Gastrocnemius medialis (tissue), 4 donors: ENCODE measurements at regions not wholly inside any gene's neighbourhood (a gene's known extent, or its start where the extent isn't known, plus 50 kb on each side); places are given as distances from the start of the nearest gene placed in this dataset.

ENCODE experiments used
- ATAC-seq, 2 donors: fragments of 150-250 bp; one replicate each; pipeline ENCODE4 v1.9.1; 2016
- DNase-seq, 2 donors: peaks; one replicate each; pipeline ENCODE4 v3.0.0-alpha.2; 2019
- H3K27ac ChIP-seq, 4 donors: fragments of 200-600 bp; sonication (generic); 1 replicate in 1 of 4; 2 replicates in 3 of 4; pipeline ENCODE4 v1.5.1; 2016 to 2018; ENCODE audit warnings: mild to moderate bottlenecking in 2 of 4, moderate library complexity in 1 of 4
- H3K27me3 ChIP-seq, 3 donors: fragments of 200-600 bp; sonication (generic) in 2 of 3; 1 replicate in 1 of 3; 2 replicates in 2 of 3; pipeline versions ENCODE4 v1.5.1 to v1.6.0; 2016 to 2019; ENCODE audit warnings: mild to moderate bottlenecking in 1 of 3, moderate library complexity in 1 of 3
- H3K36me3 ChIP-seq, 2 donors: fragments of 200-600 bp; sonication (generic) in 1 of 2; one replicate each; pipeline ENCODE4 v1.5.1; 2017 to 2018
- H3K4me1 ChIP-seq, 2 donors: fragments of 200-600 bp; sonication (generic) in 1 of 2; one replicate each; pipeline ENCODE4 v1.5.1; 2016 to 2017; ENCODE audit warnings: mild to moderate bottlenecking in 2 of 2
- H3K4me3 ChIP-seq, 4 donors: fragments of 200-600 bp; sonication (generic) in 3 of 4; 1 replicate in 1 of 4; 2 replicates in 3 of 4; pipeline ENCODE4 v1.5.1; 2016 to 2019; ENCODE audit warnings: mild to moderate bottlenecking in 2 of 4
- H3K9me3 ChIP-seq, 3 donors: fragments of 200-600 bp; sonication (generic) in 2 of 3; 1 replicate in 1 of 3; 2 replicates in 2 of 3; pipeline ENCODE4 v1.5.1; 2016 to 2019
- POLR2A ChIP-seq, 2 donors: fragments of 450-650 bp; IDR thresholded peaks; one replicate each; pipeline ENCODE4 v1.6.1; 2017; ENCODE audit warnings: antibody characterized with exemption in 2 of 2, mild to moderate bottlenecking in 2 of 2, moderate library complexity in 2 of 2
- in situ Hi-C, 4 donors: fragments of 200-750 bp; cut with MboI; loops; one replicate each; pipeline versions ENCODE4 v1.15.0 to v1.8.0; 2017; ENCODE audit warnings: low sequenced_read_pairs in 4 of 4
- intact Hi-C: fragments of 100-400 bp; cut with DNase I; formaldehyde crosslinking; loops from one replicate; pipeline ENCODE4 v1.15.1; 2023; ENCODE audit warnings: low total_unique reads
- TF ChIP-seq, protein P1 (sequence below), 5 experiments: fragments of 450-650 bp in 3 of 5; fragments of 200-600 bp in 2 of 5; sonication (generic) in 2 of 5; IDR thresholded peaks in 4 of 5; conservative IDR thresholded peaks in 1 of 5; 1 replicate in 4 of 5; 2 replicates in 1 of 5; pipeline ENCODE4 v1.5.1; 2016 to 2019; ENCODE audit warnings: antibody characterized with exemption in 5 of 5, mild to moderate bottlenecking in 3 of 5, moderate library complexity in 3 of 5

DNA sequence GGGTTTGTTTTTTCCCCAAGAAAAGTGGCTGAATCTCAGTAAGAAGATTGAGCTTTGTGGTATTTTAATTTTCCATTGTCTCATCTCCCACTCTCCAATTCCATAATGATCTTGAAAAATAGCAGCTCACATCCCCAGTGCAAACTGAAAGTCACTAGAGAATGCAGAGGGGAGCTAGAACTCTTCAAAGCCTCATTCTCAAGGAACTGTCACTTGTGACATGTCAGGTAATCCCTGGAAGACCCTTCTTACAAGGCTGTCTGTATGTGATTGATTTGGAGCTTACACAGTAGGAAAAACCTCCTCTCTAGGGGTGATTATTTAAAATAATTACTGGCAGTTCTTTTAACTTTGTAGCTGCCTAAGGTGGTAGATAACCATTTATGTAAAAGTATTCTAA lies 420.4 kb downstream of the CDH26 start:
- Histone ChIP-seq H3K27me3 (no peaks in the 10 kb centered on the region), H3K27ac (no peak overlapping the region), H3K4me3 (no peak overlapping the region), H3K4me1 (no peaks in the 10 kb centered on the region), H3K9me3 (peaks cover 0 to 8% (median 0%) of the 10 kb centered on the region in 3 donors), H3K36me3 (no peaks in the 10 kb centered on the region)
- intact Hi-C loops = no loop called here
- TF ChIP-seq, protein P1, sequence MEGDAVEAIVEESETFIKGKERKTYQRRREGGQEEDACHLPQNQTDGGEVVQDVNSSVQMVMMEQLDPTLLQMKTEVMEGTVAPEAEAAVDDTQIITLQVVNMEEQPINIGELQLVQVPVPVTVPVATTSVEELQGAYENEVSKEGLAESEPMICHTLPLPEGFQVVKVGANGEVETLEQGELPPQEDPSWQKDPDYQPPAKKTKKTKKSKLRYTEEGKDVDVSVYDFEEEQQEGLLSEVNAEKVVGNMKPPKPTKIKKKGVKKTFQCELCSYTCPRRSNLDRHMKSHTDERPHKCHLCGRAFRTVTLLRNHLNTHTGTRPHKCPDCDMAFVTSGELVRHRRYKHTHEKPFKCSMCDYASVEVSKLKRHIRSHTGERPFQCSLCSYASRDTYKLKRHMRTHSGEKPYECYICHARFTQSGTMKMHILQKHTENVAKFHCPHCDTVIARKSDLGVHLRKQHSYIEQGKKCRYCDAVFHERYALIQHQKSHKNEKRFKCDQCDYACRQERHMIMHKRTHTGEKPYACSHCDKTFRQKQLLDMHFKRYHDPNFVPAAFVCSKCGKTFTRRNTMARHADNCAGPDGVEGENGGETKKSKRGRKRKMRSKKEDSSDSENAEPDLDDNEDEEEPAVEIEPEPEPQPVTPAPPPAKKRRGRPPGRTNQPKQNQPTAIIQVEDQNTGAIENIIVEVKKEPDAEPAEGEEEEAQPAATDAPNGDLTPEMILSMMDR (IDR thresholded peaks at IDR 0.05 in 4 of 5, conservative IDR thresholded peaks at IDR 0.05 in 1 of 5) = no peak
- TF ChIP-seq POLR2A (IDR thresholded peaks at IDR 0.05) = no peak
- ATAC-seq (no peak), DNase-seq (no peak)
- in situ Hi-C loops = no loop called here

DNA sequence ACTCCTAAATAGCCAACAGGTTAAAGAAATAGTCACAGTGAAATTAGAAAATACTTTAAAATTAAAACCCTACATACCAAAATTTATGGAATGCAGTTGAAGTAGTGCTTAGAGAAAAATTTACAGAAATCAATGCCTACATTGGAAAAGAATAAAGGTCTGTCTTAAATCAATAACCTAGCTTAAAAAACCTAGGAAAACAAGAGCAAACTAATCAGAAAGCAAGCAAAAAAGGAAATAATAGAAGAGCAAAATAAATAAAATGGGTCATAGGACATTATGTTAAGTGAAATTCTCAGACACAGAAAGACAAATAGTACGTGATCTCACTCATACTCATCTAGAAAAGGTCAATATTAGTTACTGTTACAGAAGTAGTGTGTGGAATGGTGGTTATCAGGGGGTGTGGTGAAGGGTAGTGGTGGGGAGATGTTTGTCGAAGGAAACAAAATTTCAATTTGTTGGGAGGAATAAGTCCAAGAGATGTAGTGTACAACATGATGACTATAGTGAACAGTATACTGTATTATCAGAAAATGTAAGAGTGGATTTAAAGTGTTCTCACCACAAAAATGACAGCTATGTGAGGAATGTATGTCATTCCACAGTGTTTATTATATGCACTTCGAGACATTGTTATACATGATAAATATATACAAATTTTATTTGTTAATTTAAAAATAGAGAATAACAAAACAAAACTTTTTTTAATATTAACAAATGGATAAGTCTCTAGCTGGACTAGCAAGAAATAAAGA lies 423.6 kb downstream of the CDH26 start:
- peaks cover 0 to 8% (median 0%) of the 10 kb centered on the region in 3 donors for H3K9me3 ChIP-seq
- no peak for TF ChIP-seq POLR2A (IDR thresholded peaks at IDR 0.05)
- TF ChIP-seq, protein P1 (IDR thresholded peaks at IDR 0.05 in 4 of 5, conservative IDR thresholded peaks at IDR 0.05 in 1 of 5) = no peak
- in situ Hi-C loops = no loop called here

DNA sequence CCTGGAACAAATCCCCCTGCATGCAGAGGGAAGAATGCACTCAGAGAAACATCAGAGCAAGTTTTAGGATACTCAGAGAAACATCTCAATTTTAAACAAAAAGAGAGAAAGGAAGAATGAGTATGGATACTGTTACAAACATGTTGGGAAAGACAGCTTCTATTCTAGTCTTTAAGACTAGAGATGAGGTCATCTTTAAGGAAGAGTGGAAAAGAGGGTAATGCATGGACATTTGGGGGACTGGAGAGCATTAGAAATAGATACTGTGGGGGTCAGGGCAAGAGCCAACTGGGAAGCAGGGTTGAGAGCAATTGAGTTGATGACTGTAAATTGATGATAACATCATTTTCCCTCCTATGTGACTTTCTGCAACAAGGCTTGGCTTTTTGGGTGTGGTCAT lies 431.2 kb downstream of the CDH26 start:
- Histone ChIP-seq H3K27ac (no peak overlapping the region), H3K9me3 (no peaks in the 10 kb centered on the region), H3K4me1 (no peaks in the 10 kb centered on the region), H3K27me3 (no peaks in the 10 kb centered on the region), H3K36me3 (no peaks in the 10 kb centered on the region), H3K4me3 (no peak overlapping the region)
- no peak for TF ChIP-seq POLR2A (IDR thresholded peaks at IDR 0.05)
- TF ChIP-seq, protein P1 (IDR thresholded peaks at IDR 0.05 in 4 of 5, conservative IDR thresholded peaks at IDR 0.05 in 1 of 5) = no peak
- no peak for ATAC-seq
- DNase-seq = no peak
- intact Hi-C loops (loop anchor here (10.0 kb wide), 1 partner anchor 75 kb away; no protein-coding TSS in a partner anchor), in situ Hi-C loops (no loop called here)

More for the DNA sequence above, 423.6 kb downstream of the CDH26 start:
- H3K4me1 ChIP-seq = no peaks in the 10 kb centered on the region
- intact Hi-C loops = loop anchor here (10.0 kb wide), 1 partner anchor 83 kb away; no protein-coding TSS in a partner anchor
- H3K36me3 ChIP-seq = no peaks in the 10 kb centered on the region
- no peak overlapping the region for H3K4me3 ChIP-seq
- ATAC-seq (no peak), DNase-seq (no peak)
- no peak overlapping the region for H3K27ac ChIP-seq
- no peaks in the 10 kb centered on the region for H3K27me3 ChIP-seq

DNA sequence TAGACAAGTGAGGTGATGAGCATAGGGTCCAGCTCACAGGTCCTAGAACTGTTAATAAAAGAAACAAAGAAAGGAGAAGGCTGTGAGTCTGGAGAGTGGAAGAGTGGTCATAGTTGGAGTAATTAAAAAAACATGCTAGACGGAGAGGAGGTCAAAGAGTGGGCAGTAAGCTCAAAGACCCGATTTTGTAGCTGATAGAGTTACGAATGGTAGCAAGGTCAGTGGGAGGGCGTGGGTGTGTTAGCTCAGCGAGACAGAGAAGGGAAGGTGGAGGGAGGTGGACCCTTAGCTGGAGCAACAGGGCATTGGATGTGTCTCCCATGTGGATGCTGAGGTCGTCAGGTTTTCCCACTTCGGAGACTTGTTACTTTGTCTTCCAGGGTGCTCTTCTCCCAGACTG lies 431.7 kb downstream of the CDH26 start:
- DNase-seq = no peak
- intact Hi-C loops (loop anchor here (10.0 kb wide), 1 partner anchor 75 kb away; no protein-coding TSS in a partner anchor), in situ Hi-C loops (no loop called here)
- Histone ChIP-seq H3K9me3 (no peaks in the 10 kb centered on the region), H3K27me3 (no peaks in the 10 kb centered on the region), H3K27ac (no peak overlapping the region), H3K4me3 (no peak overlapping the region), H3K4me1 (no peaks in the 10 kb centered on the region), H3K36me3 (no peaks in the 10 kb centered on the region)
- TF ChIP-seq, protein P1 (IDR thresholded peaks at IDR 0.05 in 4 of 5, conservative IDR thresholded peaks at IDR 0.05 in 1 of 5) = no peak
- no peak for TF ChIP-seq POLR2A (IDR thresholded peaks at IDR 0.05)
- no peak for ATAC-seq
